GM10266 (cell line): ENCODE measurements at regions not wholly inside any gene's neighbourhood (a gene's known extent, or its start where the extent isn't known, plus 50 kb on each side); places are given as distances from the start of the nearest gene placed in this dataset.
A peak's percentile ranks its signal among the peaks of the same experiment; 100 is the strongest.

Experiments
- DNase-seq: peaks from one replicate; pipeline ENCODE4 v3.0.0; 2012; ENCODE audit errors: extremely low spot score
- TF ChIP-seq, protein P1 (sequence below): IDR thresholded peaks from 2 replicates; pipeline ENCODE4 v1.5.1; 2012; ENCODE audit warnings: mild to moderate bottlenecking, low read depth; ENCODE audit not compliant: control insufficient read depth, insufficient read depth; ENCODE audit errors: missing control alignments

DNA sequence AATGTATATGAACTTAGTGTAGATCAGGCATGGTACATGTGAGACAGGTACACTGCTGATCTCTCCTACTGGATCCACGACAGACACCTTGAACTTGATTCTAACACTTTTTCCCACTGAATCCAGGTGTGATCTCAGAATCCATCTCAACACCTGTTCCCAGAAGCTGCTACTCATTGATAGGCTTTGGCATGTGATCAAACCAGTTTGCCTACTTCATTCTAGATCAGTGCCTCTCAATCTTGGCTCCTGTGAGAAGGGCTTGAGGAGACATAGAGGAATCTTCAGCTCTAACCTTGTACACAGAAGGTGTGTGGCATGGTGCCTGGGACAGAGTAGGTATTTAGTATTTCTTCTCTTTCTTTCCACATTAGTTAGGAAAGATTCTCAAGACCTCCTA is 212.3 kb upstream of the ATP5MC3 start:
- TF ChIP-seq, protein P1, sequence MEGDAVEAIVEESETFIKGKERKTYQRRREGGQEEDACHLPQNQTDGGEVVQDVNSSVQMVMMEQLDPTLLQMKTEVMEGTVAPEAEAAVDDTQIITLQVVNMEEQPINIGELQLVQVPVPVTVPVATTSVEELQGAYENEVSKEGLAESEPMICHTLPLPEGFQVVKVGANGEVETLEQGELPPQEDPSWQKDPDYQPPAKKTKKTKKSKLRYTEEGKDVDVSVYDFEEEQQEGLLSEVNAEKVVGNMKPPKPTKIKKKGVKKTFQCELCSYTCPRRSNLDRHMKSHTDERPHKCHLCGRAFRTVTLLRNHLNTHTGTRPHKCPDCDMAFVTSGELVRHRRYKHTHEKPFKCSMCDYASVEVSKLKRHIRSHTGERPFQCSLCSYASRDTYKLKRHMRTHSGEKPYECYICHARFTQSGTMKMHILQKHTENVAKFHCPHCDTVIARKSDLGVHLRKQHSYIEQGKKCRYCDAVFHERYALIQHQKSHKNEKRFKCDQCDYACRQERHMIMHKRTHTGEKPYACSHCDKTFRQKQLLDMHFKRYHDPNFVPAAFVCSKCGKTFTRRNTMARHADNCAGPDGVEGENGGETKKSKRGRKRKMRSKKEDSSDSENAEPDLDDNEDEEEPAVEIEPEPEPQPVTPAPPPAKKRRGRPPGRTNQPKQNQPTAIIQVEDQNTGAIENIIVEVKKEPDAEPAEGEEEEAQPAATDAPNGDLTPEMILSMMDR, result no peak
- no peak for DNase-seq

DNA sequence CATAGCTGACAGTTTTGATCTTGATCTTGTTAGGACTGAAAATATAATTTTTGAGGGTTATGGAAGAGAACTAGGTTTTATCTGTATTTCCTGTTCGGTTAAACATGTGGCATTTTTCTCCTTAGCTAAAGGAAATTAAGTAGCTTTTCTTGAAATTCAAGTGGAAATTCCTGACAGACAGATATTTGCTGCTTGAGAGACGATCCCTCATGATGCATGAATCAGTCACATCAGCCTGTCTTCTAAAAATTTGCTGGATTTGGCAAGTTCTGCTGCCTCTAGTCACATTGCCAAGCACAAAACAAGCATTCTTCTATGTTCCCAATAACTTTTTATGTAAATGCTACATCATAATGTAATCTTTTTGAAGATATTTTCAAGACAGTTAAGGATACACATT is 201.8 kb upstream of the ATP5MC3 start:
- no peak for DNase-seq
- TF ChIP-seq, protein P1, result no peak

DNA sequence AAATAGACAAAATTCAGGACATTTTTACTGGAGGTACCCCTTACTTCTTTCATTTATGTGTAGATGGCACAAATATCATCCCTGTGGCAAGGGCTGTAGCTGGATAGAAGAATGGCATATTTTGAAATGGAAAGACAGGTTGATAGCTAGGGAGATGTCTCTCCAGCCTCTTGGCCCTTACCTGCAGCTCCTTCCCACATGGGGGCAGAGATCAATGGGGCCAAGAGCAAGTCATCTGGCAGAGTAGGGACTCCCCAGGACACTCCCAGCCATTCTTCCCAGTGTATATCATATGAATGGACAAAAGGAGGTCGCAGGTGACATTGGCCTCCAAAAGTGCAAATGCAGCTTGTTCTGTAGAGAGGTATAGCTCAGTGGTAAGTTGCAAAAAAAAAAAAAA is 192.2 kb upstream of the ATP5MC3 start:
- TF ChIP-seq, protein P1, result no peak

DNA sequence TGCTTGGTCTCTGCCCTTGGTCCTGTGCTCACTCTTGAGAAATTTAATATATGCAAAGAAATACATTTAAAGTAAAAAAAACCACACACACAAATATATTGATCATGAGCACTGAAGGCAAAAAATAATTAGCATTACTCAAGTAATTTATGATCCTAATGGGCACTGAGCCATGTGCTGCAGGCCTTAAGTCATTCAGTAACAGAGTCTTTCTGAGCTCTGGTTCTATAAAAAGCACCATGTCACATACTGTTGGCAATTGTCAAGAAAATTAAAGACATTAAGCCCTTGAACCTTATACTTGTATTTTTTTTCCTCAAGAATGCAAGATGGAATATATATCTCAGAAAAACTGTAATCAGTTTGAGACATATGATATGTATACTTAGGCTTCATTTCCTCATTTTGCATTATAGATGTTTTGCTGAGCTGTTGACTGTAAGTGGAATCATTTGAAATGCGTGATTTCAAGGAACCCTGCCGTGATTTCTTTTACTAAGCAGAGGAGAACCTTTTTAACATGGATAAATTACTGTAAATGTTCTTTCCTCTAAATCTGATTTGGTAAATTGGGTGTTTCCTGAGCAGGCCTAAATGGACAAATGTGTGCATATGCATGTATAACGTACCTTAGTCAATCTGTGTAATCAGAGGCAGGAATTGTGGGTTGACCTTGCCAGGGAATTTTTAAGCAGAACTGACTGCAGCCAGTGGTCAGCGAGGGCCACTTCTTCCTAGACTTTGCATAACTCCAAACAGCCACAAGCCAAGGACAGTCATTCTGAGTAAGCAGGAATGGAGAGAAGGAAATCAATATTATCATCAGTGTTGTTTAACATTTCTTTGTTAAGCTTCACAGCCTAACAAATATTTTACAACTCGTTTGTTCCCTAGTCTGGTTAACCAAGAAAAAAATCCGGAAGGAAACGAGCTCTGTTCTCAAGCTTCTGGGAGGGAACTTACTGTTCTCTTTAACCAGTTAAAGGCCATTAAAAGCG is 191.5 kb upstream of the ATP5MC3 start:
- no peak for DNase-seq
- TF ChIP-seq, protein P1, result no peak

More for the DNA sequence above, 192.2 kb upstream of the ATP5MC3 start:
- DNase-seq, result no peak

DNA sequence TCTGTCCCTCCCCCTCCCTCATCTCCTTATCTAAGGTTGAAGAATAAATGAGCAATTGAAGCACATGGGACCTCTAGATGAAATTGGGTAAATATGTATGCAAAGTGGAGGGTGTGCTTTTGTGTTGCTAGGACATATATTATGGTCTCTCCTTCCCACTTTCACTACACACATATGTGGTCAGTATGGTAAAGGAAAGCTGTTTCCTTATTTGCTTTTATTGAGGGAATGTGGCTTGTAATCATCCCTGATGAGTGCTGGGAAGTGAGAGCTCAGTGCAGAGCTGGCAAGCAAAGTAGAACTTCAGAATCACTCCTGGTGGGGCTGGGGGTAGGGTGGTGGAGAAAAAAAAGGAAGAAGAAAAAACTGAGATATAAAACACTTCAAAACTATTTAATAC is 189.9 kb upstream of the ATP5MC3 start:
- TF ChIP-seq, protein P1, result no peak
- DNase-seq, result no peak

DNA sequence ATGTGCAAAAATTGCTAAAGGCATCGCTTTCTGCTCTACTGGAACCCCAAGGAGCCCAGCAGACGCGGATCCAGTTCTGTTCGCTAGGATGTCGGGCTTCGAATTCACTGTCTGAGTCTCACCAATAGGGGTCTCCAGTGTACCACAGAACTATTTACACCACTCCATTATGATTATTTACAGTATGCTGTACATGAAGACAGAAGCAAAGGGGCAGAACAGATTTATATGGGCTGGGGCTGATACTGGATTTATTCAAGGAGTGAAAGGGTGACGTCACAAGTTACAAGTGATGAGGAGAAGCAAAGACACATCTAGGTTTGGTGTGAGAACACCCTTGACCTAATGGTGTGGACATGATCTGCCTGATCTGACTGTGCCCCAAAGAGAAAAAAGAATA is 185.3 kb upstream of the ATP5MC3 start:
- peak; percentile 24 for DNase-seq
- TF ChIP-seq, protein P1, result peak; percentile 72

DNA sequence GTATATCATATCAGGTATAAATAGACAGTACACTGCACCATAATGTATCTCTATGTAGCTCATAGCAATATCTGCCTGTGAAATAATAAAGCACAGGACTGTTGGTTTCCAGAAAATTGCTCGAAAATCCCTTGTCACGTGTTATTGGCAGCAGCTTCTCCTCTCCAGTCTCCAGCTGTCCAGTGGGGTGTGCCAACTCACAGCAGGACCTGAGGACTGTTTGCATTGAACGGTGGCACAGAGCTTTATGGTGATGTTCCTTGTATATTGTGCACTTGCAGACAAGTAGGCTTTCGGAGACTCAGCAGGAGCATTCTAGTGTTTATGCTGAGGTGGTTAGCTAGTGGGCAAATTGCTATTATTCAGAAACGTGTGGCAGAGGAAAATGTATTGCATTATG is 182.2 kb upstream of the ATP5MC3 start:
- no peak for DNase-seq
- TF ChIP-seq, protein P1, result no peak
